HS-27A (cell line): ENCODE measurements at regions not wholly inside any gene's neighbourhood (a gene's known extent, or its start where the extent isn't known, plus 50 kb on each side); places are given as distances from the start of the nearest gene placed in this dataset.
"Not testable (repeated sequence)": the region's sequence is repeated elsewhere in the genome, so short reads cannot be mapped to it uniquely, and the experiment has no call there.

ENCODE experiments used
- DNase-seq: peaks from one replicate; pipeline ENCODE4 v3.0.0-alpha.2; 2012; ENCODE audit warnings: low read depth, missing footprints

GRCh38 chr5:164504141-164504772 is 998.8 kb downstream of the MAT2B start:
- DNase-seq: no peak

GRCh38 chr5:164505791-164506190 is 1000.4 kb downstream of the MAT2B start:
- DNase-seq: no peak

DNA sequence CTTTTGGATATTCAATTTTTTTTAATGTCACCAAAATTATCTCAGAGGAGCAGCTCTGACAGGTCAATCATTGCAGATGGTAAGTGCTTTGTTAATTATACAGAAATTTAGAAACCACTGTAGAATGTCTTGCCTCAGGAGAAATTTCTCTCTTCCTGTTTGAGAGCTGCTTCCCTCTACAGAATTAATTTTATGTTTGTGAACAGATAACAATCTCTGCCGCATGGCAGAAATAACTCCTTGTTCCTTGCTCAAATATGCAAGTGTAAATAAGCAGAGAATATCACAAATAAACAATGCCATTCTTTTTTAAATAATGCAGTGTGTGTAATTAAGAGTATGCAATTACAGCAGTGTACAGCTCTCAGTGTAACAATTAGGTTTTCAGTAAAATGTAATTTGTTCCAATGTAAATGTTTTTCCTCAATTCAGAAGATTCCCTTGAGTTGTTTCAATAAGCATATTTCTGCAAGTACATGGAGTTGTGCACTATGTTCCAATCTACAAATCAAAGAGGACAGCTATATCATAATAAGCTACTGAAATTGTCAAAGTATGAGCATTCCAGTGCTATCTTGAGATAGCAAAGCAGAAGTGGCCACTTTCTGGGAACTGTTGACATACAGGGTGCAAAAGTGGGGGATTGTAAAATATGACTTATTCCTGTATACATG is 1012.8 kb downstream of the MAT2B start:
- no peak for DNase-seq

- no peak for DNase-seq
Measured at GRCh38 chr5:164518741-164519080, 1013.3 kb downstream of the MAT2B start.

DNA sequence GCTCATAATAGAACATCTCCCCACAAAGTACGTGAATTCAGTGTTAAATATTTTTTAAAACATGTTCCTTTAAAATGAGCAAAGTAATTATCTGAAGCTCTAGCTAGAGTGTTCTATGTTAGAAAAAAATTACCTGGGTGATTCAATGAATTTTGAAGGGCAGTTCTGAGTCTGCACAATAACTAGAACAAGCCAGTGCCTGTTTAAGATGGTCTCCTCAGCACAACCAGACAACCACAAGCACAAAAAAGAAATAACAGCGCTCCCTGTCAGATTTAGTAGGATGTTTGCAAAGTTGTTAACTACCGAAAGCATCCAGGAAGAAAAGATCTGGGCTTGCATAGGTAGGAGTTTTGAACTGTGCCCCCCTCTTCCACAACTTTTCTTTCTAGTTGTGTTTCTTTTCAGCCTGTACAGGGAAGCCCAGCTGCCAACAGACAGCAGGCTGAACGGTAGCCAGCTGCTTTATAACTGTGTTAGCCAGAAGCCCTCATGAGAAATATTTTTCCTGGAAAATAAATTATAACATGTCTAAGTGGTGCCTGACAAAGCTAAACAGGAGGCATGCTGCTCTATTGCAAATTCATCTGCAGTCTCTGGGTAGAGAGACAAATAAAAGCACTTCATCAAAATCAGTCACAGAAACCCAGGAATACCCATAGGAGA is 1026.9 kb downstream of the MAT2B start:
- no peak for DNase-seq

DNA sequence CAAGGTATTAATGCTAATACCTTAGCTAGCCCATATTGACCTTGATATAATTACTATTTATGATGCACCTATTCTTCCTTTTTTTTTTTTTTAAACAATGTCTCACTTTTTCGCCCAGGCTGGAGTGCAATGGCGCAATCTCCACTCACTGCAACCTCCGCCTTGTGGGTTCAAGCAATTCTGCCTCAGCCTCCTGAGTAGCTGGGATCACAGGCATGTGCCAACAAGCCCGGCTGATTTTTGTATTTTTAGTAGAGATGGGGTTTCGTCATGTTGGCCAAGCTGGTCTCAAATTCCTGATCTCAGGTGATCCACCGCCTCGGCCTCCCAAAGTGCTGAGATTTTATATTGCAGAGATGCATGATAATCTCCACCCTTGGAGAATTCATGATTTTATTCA is 1028.0 kb downstream of the MAT2B start:
- DNase-seq: not testable (repeated sequence)

DNA sequence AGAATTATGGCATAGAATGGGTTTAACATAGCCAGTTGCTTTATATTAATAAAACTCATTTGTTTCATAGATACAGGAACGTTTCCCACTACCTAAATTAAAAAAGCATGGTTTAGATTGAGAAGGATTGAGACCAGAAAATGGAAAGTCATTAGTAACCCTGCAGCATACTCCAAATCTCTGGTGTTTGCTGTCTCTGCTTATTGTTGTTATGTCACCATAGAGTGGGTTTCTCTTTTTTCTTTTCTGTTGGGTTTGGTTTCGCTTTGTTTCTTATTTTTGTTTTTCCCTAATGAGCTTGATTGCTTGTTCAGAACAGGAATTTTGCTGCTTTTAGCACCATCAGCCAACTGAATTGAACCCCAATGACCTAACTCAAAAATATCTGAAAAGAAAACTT is 1034.8 kb downstream of the MAT2B start:
- DNase-seq: no peak

DNA sequence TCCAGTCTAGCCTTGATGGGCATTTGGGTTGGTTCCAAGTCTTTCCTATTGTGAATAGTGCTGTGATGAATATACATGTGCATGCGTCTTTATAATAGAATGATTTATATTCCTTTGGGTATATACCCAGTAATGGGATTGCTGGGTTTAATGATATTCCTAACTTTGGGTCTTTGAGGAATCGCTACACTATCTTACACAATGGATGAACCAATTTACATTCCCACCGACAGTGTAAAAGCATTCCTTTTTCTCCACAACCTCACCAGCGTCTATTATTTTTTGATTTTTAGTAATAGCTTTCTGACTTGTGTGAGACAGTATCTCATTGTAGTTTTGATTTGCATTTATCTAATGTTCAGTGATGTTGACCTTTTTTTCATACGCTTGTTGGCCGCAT is 1040.1 kb downstream of the MAT2B start:
- no peak for DNase-seq

DNA sequence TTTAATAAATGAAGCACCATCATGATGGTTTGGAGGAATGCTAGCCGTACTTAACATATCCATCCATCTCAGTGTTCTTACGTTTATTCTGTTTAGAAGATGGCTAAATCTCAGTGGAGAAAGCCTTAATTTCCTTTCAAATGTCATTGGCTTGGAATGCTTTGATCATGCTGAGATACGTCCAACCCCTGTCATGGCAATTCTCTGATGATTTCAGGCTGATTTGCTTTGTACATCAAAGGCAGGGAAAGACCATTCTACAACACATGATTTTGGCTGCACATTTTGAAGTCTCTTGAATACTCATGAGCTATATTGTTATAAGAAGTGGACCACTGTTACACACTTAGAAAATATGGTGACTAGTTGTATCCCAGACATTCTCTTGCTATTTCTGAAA is 1048.4 kb downstream of the MAT2B start:
- no peak for DNase-seq

GRCh38 chr5:164555809-164556208 is 1050.4 kb downstream of the MAT2B start:
- no peak for DNase-seq

- no peak for DNase-seq
Measured at GRCh38 chr5:164560216-164560615, 1054.8 kb downstream of the MAT2B start.

GRCh38 chr5:164561933-164562872 is 1056.8 kb downstream of the MAT2B start:
- DNase-seq: no peak

DNA sequence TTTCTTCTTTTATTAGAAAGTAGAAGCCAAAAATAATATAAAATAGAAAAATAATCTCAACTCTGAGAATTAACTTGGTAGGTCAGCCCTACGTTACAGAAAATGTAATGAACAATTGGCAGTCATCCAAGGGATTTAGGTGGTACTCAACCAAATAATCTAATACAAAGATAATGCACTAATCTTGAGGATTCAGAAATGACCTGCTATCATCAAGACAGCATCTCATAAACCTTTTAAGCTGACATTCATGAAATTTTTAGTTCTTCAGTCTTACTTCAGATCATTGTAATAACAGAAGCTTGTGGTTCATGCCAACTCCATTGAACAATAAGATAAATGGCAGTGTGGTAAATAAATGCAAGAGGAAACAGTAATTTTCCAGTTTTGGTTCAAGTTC is 1058.0 kb downstream of the MAT2B start:
- DNase-seq: no peak

DNA sequence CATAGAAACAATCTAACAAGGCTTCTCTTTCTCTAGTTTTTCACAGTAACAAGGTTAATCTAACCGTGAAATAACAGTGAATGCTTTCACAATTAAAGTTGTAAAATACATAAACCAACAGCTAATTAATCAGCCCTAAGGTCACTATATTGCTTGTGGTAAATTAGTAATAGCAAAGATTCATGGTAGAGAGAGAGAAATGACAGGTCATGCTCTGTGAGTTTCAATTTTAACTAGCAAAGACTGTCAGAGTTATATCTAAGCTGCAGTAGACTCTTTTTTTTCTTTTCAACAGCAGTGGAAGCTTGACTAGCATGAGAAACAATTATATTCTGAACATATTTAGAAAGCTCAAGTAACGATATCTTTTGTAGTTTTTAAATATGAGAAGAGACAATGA is 1068.0 kb downstream of the MAT2B start:
- no peak for DNase-seq

DNA sequence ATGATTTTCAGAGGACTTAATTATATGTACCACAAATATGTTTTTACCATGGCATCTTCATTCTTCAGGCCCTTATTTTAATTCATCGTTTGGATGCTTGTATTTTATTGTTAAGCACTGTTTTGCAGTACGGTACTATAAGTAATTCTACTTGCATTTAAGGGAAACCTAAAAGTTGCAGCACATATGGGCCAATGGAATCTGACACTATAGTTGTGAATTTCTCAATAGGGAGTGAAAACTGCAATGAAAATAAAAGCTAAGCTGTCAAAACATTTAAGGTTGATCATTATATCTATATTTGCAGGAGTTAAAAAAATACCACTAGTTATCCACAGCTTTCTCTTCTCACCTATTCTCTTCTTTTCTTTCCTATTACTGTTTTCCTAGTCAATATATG is 1071.8 kb downstream of the MAT2B start:
- no peak for DNase-seq

DNA sequence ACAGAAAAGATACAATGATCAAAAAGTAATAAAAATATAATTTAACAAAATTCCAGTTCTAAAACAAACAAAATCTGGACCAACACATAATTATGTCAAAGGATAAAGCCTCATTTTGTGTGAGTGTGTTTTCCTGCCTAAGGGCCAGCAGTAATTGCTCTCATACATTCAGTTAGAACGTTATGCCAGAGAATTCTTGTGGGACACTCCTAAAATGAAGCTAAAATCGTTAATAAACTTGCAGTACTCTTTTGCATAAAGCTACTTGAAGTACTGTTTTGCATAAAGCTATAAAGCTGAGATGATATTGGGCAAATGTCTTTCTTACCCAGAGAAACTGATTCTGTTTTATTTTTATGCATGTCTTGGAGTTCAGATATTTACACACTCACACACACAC is 1072.3 kb downstream of the MAT2B start:
- no peak for DNase-seq

- no peak for DNase-seq
Measured at GRCh38 chr5:164578401-164578800, 1073.0 kb downstream of the MAT2B start.

DNA sequence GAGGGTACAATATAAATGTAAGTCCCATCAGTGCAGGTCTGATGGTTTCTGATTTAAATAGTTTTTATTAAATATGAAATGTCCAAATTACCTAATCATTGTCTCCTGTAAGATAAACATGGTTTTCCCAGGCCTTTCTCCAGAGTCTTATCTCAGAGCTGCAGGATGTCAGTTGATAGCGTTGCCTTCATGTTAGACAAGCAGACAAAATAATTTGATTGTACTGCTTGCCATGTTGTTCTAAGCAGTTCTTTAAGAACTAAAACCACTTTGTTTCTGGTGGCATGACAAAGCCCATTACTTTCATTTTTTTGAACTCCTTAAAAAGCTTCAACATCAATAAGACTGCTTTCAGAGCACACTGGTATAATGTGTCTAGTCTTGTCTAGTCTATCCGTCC is 1073.5 kb downstream of the MAT2B start:
- DNase-seq: no peak

GRCh38 chr5:164580155-164580554 is 1074.7 kb downstream of the MAT2B start:
- DNase-seq: no peak

DNA sequence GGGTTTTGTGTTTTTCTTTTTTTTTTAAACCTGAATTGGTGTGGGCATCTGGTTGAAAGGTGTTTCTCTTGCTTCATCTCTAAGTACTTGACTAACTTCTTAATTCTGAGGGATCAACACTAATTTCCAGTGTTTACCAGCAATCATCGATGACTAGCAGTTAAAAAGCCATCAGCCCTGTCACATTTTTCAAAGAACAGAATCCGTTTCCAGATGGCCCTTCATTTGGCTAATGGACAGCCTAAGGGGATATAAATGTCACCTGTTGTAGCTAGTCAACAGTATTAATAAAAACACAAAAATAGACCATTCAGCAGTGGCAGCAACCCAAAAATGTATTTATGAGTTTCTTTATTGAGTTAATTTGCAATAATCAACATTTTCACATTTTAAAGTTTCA is 1076.5 kb downstream of the MAT2B start:
- DNase-seq: no peak

GRCh38 chr5:164593982-164594381 is 1088.6 kb downstream of the MAT2B start:
- DNase-seq: no peak

GRCh38 chr5:164597293-164597900 is 1092.0 kb downstream of the MAT2B start:
- no peak for DNase-seq
